ENCODE measurements at regions not wholly inside any gene's neighbourhood (a gene's known extent, or its start where the extent isn't known, plus 50 kb on each side); places are given as distances from the start of the nearest gene placed in this dataset.

DNA sequence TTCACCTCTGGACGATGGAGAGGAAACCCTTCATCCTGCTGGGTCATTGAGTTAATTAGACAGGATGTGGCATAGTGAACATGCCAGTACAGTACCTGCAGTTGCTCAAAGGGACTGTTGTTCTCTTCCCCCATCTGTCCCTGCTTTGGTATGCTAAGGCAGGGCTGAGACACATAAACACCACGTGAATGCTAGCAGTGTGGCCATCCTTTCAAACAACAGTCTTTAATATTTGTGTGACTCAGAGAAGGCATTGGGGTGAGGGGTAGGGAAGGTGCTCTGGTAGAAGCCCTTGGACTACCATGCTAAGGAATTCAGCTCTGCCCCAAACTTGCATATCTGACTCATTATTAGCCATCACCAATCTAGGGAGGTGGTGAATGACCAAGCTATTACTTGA lies 180.2 kb upstream of the ZNF618 start:
- DNase-seq (ENCODE audit: low read depth in 4 of 4, low spot score in 3 of 4): no peak

DNA sequence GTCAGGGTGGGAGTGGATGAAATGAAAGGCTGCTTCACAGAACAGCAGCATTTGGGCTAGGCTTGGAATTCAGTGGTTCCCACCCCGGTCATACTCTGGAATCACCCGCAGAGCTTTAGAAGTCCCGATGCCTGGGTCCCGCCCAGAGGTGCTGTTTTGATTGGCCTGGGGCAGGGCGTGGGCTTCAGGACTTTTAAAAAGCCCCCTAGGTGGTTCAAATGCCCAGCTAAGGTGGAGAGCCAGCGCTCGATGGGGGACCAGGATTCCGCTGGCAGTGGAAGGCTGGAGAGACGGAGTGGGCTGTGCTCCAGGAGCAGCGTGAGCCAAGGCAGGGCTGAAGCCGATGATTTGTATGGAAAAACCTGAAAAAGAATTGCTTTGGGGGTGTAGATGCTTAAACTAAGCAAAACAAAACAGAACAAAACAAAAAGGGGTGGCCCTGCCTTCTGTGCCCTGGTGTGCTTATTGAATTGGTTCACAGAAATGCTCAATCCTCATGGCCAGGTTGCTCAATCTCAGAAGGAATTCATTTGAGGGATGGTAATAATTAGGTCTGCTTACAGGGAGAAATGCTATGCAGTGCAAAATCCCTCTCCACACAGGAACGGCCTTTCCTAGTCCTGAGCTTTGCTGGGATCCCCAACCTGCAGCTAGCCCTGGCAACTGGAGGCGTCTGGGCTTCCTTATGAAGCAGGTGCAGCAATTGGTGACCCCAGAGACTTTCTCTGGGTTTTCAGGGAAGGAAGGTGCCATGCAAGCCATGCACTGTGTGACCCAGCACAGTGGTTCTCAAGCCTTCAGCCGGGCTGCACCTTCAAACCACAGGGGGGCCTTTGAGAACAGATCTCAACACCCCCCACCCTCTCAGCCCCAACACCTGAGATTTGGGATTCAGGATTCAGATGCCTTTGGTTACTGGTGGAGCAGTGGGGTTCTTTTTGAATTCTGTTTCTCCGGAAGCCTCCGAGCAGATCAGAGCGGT lies 174.0 kb upstream of the ZNF618 start:
- no peak for DNase-seq (ENCODE audit: low read depth in 4 of 4, low spot score in 3 of 4)

DNA sequence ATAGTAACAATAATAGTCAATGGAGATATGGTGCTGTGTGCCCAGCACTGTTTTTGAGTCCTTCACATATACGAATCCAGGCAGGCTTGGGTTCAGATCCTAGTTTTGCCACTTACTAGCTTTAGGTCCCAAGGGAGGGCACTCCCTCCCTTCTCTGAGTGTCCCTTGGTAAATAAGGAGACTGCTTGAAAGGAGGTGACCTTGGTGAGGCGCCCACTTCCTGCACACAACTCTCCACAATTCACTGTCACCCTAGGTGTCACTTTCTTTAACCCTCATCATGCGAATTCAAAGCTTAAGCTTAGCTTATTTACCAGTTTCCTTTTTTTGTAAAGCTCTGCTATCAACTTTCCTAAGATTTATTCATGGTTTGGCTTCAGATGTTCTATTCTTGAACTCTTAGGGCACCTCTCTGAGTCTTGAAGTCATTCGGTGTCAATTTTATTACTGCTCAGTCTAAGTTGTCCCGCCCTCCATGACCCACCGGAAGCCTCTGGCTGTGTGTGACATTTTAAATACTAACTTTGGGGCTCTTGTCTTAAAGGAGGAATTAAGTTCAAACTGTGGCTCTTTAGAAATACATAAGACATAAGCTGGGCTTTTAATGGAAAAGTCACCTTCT lies 170.7 kb upstream of the ZNF618 start:
- DNase-seq (ENCODE audit: low read depth in 4 of 4, low spot score in 3 of 4): no peak

DNA sequence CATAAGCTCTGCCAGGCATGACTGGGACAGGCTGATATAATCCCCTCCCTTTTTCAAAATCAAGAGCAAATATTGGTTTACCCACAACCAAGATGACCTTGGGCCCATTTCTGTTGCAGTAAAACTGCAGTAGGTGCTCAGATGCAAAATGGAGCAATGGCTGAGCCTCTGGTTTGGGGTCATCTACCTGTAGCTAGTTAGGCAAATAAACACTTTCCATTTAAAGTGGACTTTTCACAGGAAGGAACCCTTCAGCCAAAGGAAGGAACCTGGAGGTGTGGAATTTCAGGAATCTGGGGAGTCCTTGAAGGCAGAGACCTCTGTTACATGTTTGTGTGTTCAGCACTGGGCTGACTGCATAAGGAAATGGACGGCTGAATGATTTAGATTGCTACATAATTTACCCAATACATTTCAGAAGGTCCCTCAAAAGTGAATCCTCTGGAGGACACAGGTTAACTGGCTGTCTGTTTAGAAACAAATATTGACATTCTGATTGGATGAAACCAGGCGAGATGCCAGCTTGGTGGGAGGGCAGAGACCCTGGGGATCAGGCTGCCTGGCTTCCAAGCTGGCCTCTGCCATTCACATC lies 170.1 kb upstream of the ZNF618 start:
- DNase-seq (ENCODE audit: low read depth in 4 of 4, low spot score in 3 of 4): no peak

DNA sequence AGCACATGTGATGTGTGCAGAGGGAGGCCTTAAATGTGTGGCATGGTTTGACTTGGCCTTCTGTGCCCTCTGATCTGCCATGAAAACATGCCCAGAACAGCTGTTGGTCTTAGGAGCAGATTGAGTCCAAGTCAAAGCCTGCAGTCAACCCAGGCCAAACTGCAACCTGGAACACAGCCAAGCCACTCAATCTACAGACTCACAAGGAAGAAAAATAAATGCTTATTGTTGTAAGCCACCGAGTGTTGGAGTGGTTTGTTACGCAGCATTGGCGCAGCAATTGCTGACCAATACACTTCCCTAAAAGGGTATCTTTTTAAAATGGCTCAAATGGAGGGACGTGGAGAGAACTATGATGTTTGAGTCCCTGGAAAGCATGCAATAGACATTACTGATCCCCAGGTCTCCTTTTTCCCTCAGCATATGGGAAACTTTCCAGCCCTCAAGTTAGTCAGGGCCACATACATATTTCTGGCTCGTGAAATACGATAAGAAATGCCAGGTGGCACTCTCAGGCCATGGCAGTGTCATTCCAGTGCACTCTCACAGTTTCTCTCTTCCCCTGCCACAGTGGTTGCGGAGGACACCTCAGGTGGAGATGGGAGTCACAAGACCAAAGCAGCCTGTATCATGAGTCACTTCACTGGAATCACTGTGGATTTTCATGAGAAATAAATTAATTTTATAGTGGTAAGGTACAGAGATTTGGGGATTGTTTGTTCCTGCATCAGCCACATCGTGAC lies 168.0 kb upstream of the ZNF618 start:
- DNase-seq (ENCODE audit: low read depth in 4 of 4, low spot score in 3 of 4): no peak

DNA sequence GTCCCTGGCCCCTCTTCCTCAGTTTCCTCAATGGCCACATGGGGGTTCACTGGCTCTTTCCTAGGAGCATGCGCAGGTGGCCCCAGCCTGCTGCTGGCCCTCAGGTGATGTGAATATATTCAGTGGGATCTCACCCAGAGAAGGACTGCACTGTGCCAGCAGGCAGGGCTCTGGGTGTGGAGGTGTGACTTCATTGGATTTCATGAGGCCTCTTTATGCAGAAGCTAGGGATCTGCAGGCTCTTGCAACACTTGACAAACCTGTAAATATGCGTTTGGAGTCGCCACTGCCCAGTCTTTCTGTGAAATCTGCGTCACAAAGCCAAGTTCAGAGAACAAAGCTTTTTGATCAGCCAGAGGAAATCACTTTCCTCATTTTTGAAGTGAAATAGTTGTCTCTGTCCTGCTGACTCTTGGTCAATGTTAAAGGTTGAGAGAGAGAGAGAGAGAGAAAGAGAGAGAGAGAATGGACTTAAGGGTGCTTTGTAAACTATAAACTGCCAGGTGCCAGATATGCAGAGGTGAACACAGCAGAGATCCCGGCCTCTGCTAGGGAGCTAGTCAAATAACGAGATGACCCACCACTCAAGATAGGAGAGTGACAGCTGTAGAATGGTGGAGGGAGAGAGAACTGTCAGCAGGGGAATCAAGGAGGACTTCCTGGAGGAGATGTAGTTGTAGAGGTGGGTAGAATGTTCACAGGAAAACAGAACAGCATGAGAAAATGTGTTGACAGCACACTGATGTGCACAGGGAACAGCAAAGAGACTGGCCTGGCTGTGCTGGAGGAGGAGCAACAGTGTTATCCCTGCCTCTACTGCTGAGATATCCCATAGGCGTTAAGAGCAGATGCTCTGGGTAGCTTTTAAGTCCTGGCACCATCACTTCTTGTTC lies 167.0 kb upstream of the ZNF618 start:
- no peak for DNase-seq (ENCODE audit: low read depth in 4 of 4, low spot score in 3 of 4)

DNA sequence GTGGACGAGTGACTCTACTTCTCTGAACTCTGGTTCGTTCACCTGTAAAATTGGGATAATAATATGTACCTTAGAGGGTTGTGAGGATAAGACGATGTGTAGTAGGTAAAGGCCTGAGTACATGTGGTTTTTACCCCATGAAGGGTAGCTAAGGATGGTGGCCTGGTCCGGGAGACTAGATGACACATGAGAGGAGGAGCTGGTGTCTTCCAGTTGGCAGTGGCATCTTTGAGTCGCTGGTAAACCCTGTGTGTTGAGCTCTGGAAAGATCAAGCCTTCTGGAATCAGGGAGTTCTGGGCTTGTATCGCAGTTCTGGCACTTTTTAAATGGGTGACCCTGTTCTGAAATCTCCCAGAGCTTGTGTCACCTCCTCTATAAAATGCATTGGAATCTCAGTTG lies 166.4 kb upstream of the ZNF618 start:
- no peak for DNase-seq (ENCODE audit: low read depth in 4 of 4, low spot score in 3 of 4)

DNA sequence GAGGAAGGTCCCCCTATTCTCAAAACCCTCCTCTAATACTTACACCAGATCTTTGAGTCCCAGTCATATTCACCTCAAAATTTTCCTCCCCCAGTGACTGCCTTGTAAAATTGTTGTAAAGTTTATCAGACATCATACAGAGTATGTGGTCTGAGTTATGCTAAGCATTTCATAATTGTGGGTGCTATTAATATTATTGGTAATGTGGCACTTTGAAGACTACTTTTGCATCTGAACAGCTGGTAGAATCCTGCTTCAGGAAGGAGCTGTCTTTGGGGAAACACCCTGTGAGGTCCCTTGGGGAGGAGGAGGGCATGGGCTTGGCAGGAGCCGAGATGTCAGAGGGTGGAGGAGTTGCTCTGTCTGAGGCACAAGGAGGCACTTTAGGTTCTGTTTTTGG lies 164.9 kb upstream of the ZNF618 start:
- no peak for DNase-seq (ENCODE audit: low read depth in 4 of 4, low spot score in 3 of 4)

DNA sequence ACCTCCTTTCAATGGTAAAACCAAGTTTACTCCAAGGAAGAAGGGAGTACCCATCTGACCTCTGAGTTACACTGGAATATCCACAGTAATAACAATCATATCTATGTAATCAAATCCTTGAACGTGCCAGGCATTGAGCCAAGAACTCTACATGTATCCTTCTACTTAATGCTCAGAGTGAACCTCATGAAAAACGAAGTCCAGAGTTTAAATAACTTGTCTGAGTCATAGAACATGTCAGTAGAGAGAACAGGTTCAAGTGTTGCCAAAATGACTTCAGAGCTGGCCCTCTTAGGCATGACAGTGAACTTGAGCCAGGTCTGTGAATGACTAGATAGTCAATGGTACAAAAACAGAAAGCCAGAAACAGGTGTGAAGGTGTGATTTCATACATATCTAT lies 164.1 kb upstream of the ZNF618 start:
- DNase-seq (ENCODE audit: low read depth in 4 of 4, low spot score in 3 of 4): no peak

DNA sequence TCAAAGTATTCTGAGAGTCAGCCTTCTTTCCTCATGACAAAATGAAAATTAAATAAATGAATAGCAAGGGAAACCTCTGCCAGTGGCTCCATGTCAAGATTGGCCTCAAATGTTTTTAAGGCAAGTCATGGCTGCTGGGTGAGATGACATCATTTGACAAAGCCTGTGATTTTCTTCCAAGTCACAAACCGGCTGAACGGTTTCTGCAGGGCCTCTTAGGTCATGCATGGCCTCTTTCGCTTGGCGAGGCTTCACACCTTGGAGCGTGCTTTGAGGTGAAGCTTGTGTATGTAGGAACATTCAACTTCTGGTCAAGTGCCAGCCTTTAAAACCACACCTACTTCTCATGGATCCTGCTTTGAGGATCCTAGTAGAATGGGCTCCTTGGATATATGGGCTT lies 161.0 kb upstream of the ZNF618 start:
- no peak for DNase-seq (ENCODE audit: low read depth in 4 of 4, low spot score in 3 of 4)

DNA sequence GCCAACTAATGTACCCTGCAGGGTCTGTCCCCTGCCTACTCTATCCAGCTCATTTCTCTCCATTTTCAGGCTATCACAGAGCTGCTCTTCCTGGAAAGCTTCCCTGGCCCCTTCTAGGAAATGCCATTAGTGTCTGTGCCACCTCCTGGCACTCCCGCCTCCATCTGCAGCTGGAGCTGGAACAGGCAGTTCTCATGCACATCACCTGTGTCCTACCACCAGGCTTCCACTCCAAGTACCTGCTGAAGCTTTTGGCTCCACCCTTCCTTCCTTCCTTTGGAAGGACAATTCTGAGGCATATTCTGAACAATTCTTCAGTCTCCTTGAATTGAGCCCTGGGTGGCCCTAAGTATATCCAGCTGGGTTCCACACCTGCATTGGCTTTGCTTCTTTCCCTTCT lies 156.2 kb upstream of the ZNF618 start:
- no peak for DNase-seq (ENCODE audit: low read depth in 4 of 4, low spot score in 3 of 4)

DNA sequence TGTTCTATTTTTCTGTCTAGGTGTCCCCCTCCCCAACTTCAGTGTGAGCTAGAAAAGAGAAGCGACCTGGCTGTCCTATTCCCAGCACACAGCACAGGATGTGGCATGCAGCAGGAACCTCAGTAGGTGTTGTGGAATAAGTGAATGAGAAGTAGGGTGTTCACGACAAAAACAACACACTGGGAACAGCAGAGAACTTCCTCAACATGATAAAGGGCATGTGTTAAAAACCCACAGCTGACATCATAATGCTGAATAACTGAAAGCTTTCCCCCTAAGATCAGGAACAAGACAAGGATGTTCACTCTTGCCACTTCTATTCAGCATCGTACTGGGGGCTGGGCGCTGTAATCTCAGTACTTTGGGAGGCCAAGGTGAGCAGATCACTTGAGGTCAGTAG lies 155.6 kb upstream of the ZNF618 start:
- DNase-seq (ENCODE audit: low read depth in 4 of 4, low spot score in 3 of 4): no peak

DNA sequence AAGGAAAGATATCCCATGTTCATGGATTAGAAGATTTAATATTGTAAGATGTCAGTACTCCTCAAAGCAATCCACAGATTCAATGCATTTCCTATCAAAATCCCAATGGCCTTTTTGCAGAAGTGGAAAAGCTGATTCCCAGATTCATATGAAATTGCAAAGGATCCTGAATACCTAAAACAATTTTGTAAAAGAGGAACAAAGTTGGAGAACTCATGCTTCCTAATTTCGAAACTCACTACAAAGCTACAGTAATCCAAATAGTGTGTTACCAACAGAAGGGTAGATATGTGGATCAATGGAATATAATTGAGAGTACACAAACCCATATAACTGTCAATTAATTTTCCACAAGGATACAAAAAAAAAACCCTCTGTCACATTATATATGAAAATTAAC lies 154.3 kb upstream of the ZNF618 start:
- no peak for DNase-seq (ENCODE audit: low read depth in 4 of 4, low spot score in 3 of 4)

DNA sequence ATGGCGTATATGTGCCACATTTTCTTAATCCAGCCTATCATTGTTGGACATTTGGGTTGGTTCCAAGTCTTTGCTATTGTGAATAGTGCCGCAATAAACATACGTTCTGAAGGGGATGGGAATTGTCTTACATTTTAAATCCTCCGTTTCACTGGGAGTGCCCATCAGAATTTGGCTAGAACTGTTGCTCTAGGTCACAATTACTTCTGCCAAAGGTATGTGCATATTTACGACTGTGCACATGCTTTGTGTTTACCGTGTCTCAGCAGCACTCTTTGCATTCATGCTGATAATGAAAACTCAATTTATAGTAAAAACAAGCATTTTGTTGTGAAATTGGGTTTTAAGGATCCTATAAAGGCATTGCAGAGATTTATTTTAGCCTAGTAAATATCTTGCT lies 151.9 kb upstream of the ZNF618 start:
- no peak for DNase-seq (ENCODE audit: low read depth in 4 of 4, low spot score in 3 of 4)

DNA sequence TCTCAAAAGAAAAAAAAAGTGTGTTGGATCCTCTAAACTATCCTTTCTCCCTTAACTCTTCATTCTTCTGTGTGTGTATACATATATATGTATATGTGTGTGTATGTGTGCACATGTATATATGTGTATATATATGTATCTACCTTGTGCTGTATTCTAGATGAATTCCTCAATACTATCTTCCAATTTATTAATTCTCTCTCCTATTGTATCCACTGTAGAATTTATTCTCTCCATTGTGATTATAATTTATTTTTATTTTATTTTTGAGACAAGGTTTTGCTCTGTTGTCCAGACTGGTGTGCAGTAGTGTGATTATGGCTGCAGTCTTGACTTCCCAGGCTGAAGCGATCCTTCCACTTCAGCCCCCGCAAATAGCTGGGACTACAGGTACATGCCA lies 147.1 kb upstream of the ZNF618 start:
- no peak for DNase-seq (ENCODE audit: low read depth in 4 of 4, low spot score in 3 of 4)

DNA sequence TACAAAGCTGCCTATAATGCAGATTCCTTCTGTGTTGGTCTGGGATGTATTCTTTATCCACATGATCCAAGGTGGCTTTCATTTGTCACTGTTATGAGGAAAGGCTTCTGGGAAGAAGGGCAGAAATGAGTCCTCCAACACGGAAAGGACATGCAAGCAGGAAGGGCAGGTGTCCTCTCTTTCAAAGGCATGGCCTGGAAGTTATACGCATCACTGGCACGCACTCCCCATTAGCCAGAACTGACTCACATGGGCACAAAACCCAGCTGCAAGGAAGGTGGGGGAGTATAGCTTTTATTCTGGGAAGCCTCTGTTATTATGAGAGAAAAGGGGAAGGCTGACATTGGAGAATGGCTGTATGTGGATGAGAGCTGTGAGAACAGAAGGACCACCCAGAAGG lies 141.3 kb upstream of the ZNF618 start:
- DNase-seq (ENCODE audit: low read depth in 4 of 4, low spot score in 3 of 4): no peak

DNA sequence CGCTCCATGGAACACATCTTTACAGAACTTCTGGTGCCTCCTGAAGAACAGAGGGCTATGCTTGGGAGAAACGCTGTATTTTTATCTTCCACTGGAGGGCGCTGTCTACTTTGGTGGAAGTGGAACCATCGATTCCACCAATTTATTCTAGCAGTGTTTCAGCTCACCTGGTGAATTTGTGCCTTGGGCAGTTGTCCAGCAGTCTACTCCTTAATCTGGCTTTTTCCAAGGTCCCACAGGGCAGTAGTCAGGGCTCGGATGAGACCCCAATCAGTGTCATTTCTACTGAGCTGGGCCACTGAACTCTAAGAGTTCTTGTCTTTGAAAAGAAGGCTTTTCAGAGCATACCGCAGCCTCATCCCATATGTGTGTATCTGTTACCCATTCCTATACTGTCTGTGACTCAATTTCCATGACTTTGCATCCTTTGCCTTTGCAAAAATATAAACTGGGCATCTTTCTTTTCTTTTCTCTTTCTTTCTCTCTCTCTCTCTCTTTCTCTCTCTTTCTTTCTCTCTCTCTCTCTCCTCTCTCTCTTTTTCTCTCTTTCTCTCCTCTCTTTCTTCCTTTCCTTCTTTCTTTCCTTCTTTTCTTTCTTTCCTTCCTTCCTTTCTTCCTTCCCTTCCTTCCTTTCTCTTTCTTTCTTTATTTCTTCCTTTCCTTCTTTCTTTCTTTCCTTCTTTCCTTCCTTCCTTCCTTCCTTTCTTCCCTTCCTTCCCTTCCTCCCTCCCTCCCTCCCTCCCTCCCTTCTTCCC lies 138.4 kb upstream of the ZNF618 start:
- peak; percentile 31 to 65 (median 58) for DNase-seq (ENCODE audit: low read depth in 4 of 4, low spot score in 3 of 4)

DNA sequence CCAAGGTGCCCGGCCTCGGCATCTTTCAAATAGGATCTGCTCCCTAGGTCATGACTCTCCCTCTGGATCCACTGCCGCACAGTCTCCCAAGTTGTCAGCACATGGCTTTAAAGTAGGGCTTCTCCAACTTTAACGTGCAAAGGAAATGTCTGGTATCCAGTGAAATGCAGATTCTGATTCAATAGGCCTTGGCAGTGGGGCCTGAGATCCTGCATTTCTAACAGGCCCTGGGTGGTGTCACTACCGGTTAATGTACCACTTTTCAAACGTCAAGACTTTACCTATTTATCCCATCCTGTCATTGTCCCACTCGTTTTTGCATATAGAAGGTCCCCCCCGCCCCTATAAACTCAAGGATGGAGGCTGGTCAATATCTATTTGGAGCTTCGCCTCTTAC lies 137.6 kb upstream of the ZNF618 start:
- no peak for DNase-seq (ENCODE audit: low read depth in 4 of 4, low spot score in 3 of 4)

DNA sequence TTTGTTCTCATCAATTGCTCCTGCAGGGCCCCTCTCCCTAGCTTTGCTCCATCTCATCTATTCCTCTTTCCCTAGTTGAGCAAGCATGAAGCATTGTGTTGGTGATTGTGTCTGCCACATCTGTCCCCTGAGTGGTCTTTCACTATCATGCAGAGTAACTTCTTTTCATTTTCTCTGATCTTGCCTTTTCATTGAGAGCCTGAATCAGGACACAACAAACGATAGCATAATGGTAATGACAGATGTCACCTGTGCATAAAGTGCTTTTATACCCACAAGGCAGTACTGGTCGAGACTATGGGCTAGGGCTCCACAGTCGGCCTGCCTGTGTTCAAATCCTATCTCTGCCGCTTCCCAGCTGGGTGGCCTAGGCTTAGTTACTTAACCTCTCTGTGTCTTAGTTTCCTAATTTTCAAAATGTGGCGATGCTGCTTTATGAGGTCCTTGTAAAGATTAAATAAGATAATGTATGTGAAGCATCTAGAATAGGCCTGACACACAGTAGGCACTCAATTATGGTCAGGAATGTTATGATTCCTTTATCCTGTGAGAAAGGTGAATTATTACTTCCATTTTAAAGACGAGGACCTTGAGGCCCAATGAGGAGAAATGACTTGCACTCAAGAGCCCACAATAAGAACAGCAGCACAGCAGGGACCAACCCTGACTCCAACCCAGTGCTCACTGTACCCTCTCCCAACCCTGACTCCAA lies 137.1 kb upstream of the ZNF618 start:
- no peak for DNase-seq (ENCODE audit: low read depth in 4 of 4, low spot score in 3 of 4)
